Amygdala (tissue), 56 donors: ENCODE measurements at regions not wholly inside any gene's neighbourhood (a gene's known extent, or its start where the extent isn't known, plus 50 kb on each side); places are given as distances from the start of the nearest gene placed in this dataset.
"Not testable (repeated sequence)": the region's sequence is repeated elsewhere in the genome, so short reads cannot be mapped to it uniquely, and the experiment has no call there.

Experiments
- DNase-seq, 56 donors: peaks; one replicate each; lab custom pipeline; 2025; lab: John Stamatoyannopoulos, UW

GRCh38 chr2:14094592-14094991 lies 537.9 kb upstream of the LRATD1 start:
- no peak for DNase-seq

- DNase-seq: not testable (repeated sequence)
Measured at GRCh38 chr2:14099101-14099500, 533.4 kb upstream of the LRATD1 start.

- no peak for DNase-seq
Measured at GRCh38 chr2:14114275-14114674, 518.2 kb upstream of the LRATD1 start.

GRCh38 chr2:14120376-14120775 lies 512.1 kb upstream of the LRATD1 start:
- no peak for DNase-seq

- DNase-seq: no peak
Measured at GRCh38 chr2:14123436-14124103, 508.9 kb upstream of the LRATD1 start.

GRCh38 chr2:14125624-14126293 lies 506.8 kb upstream of the LRATD1 start:
- DNase-seq: no peak

GRCh38 chr2:14126846-14127245 lies 505.7 kb upstream of the LRATD1 start:
- DNase-seq: no peak

- no peak for DNase-seq
Measured at GRCh38 chr2:14127765-14128164, 504.8 kb upstream of the LRATD1 start.

- no peak for DNase-seq
Measured at GRCh38 chr2:14132386-14132785, 500.1 kb upstream of the LRATD1 start.

GRCh38 chr2:14134771-14135170 lies 497.7 kb upstream of the LRATD1 start:
- no peak for DNase-seq

- no peak for DNase-seq
Measured at GRCh38 chr2:14136030-14136429, 496.5 kb upstream of the LRATD1 start.

GRCh38 chr2:14137643-14138042 lies 494.9 kb upstream of the LRATD1 start:
- DNase-seq: no peak

GRCh38 chr2:14140009-14140550 lies 492.4 kb upstream of the LRATD1 start:
- no peak for DNase-seq

GRCh38 chr2:14143435-14143834 lies 489.1 kb upstream of the LRATD1 start:
- no peak for DNase-seq

GRCh38 chr2:14148216-14148615 lies 484.3 kb upstream of the LRATD1 start:
- DNase-seq: no peak

- DNase-seq: no peak
Measured at GRCh38 chr2:14157816-14158215, 474.7 kb upstream of the LRATD1 start.

- DNase-seq: no peak
Measured at GRCh38 chr2:14180333-14180732, 452.2 kb upstream of the LRATD1 start.

- DNase-seq: no peak
Measured at GRCh38 chr2:14182227-14182946, 450.1 kb upstream of the LRATD1 start.

- no peak for DNase-seq
Measured at GRCh38 chr2:14185906-14186305, 446.6 kb upstream of the LRATD1 start.

GRCh38 chr2:14188446-14188845 lies 444.1 kb upstream of the LRATD1 start:
- DNase-seq: no peak

GRCh38 chr2:14189929-14190328 lies 442.6 kb upstream of the LRATD1 start:
- DNase-seq: no peak

- no peak for DNase-seq
Measured at GRCh38 chr2:14194233-14194632, 438.3 kb upstream of the LRATD1 start.
